ENCODE measurements at regions not wholly inside any gene's neighbourhood (a gene's known extent, or its start where the extent isn't known, plus 50 kb on each side); places are given as distances from the start of the nearest gene placed in this dataset.

DNA sequence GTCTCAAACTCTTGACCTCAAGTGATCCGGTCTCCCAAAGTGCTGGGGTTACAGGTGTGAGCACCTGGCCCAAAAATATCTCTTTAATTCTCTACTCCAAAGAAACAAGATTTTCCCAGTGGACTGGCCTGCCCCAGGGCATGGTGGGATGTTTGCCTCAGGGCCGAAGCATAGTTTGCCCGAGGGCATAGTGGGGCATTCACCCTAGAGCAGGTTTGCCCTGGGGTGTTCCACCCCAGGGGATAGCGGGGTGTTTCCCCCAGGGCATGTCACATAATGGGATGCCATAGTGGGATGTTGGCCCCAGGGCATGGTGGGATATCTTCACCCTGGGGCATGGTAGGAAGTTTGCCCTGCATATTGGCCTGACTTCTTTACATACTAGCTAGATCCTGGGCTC is 97.2 kb downstream of the VEGFA start:
- Histone ChIP-seq H3K4me3 (ENCODE audit: low read depth in 2 of 2, low read length in 2 of 2) (no peak overlapping the region), H3K9me3 (ENCODE audit: control insufficient read depth, insufficient read depth, low read depth, low read length) (no peaks in the 10 kb centered on the region), H3K27ac (ENCODE audit: low read length) (no peak overlapping the region), H3K36me3 (ENCODE audit: control insufficient read depth, insufficient read depth, low read length) (no peaks in the 10 kb centered on the region), H3K4me1 (ENCODE audit: control insufficient read depth, insufficient read depth, low read length) (no peaks in the 10 kb centered on the region), H3K27me3 (ENCODE audit: control insufficient read depth, insufficient read depth, low read length) (no peaks in the 10 kb centered on the region)
- ChIA-PET CTCF (interaction anchor here (0.6 kb wide), 1 partner anchor 10 kb away, joined by 3 read pairs; no protein-coding TSS in a partner anchor), POLR2A (no interaction called here)
- ATAC-seq: no peak
- no peak for TF ChIP-seq SIN3A (IDR thresholded peaks at IDR 0.05; ENCODE audit: borderline replicate concordance, insufficient read depth, low read depth, low read length)
- TF ChIP-seq REST (IDR thresholded peaks at IDR 0.05; ENCODE audit: insufficient read depth in 1 of 2, low read depth in 2 of 2, low read length in 1 of 2): no peak
- no peak for TF ChIP-seq CTCF (IDR thresholded peaks at IDR 0.05)
- TF ChIP-seq TCF7L2 (IDR thresholded peaks at IDR 0.05; ENCODE audit: low read depth, low read length): no peak
- TF ChIP-seq POLR2AphosphoS5 (IDR thresholded peaks at IDR 0.05; ENCODE audit: low read depth, low read length): no peak
- BruUV-seq (replicated peaks): no TSS peak
- no peak for DNase-seq (ENCODE audit: low read depth, low spot score)
- in situ Hi-C loops (cut with HindIII; ENCODE audit: low pct_unique_long_range_greater_than_20kb, low sequenced_read_pairs) (no loop called here), intact Hi-C loops (cut with micrococcal nuclease; ENCODE audit: unreplicated experiment) (no loop called here)

GRCh38 chr6:43865932-43866645 is 96.1 kb downstream of the VEGFA start:
- in situ Hi-C loops (cut with HindIII; ENCODE audit: low pct_unique_long_range_greater_than_20kb, low sequenced_read_pairs): no loop called here

DNA sequence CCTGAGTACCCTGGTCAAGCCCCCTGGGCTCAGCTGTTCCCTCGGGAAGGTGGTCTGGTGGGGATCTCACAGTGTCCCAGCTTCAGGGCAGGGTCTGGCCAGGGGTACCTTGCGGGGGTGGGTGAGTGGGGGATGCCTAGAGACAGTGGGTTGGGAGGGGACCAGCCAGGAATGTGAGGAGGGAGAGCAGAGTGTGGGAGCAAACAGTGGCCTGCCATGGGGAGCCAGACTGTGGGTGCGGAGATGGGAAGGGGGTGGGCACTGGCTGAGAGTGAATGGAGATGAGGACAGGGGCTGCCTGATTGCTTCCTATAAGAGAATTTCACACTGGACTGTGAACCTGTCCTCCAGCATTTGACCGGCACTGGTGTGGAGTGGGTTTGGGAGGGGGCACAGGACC is 95.1 kb downstream of the VEGFA start:
- no TSS peak for BruUV-seq (replicated peaks)
- TF ChIP-seq SIN3A (IDR thresholded peaks at IDR 0.05; ENCODE audit: borderline replicate concordance, insufficient read depth, low read depth, low read length) (no peak), POLR2AphosphoS5 (IDR thresholded peaks at IDR 0.05; ENCODE audit: low read depth, low read length) (no peak), REST (IDR thresholded peaks at IDR 0.05; ENCODE audit: insufficient read depth in 1 of 2, low read depth in 2 of 2, low read length in 1 of 2) (no peak), CTCF (IDR thresholded peaks at IDR 0.05) (no peak), TCF7L2 (IDR thresholded peaks at IDR 0.05; ENCODE audit: low read depth, low read length) (no peak)
- no peaks in the 10 kb centered on the region for H3K36me3 ChIP-seq (ENCODE audit: control insufficient read depth, insufficient read depth, low read length)
- CTCF ChIA-PET: no interaction called here
- POLR2A ChIA-PET: no interaction called here
- ATAC-seq (no peak), DNase-seq (ENCODE audit: low read depth, low spot score) (no peak)
- no peaks in the 10 kb centered on the region for H3K4me1 ChIP-seq (ENCODE audit: control insufficient read depth, insufficient read depth, low read length)
- no peaks in the 10 kb centered on the region for H3K27me3 ChIP-seq (ENCODE audit: control insufficient read depth, insufficient read depth, low read length)
- in situ Hi-C loops (cut with HindIII; ENCODE audit: low pct_unique_long_range_greater_than_20kb, low sequenced_read_pairs): no loop called here
- no peak overlapping the region for H3K4me3 ChIP-seq (ENCODE audit: low read depth in 2 of 2, low read length in 2 of 2)
- no peaks in the 10 kb centered on the region for H3K9me3 ChIP-seq (ENCODE audit: control insufficient read depth, insufficient read depth, low read depth, low read length)
- intact Hi-C loops (cut with micrococcal nuclease; ENCODE audit: unreplicated experiment): no loop called here
- no peak overlapping the region for H3K27ac ChIP-seq (ENCODE audit: low read length)

More at GRCh38 chr6:43865932-43866645, 96.1 kb downstream of the VEGFA start:
- Histone ChIP-seq H3K27ac (ENCODE audit: low read length) (no peak overlapping the region), H3K36me3 (ENCODE audit: control insufficient read depth, insufficient read depth, low read length) (no peaks in the 10 kb centered on the region), H3K4me3 (ENCODE audit: low read depth in 2 of 2, low read length in 2 of 2) (no peak overlapping the region), H3K27me3 (ENCODE audit: control insufficient read depth, insufficient read depth, low read length) (no peaks in the 10 kb centered on the region), H3K9me3 (ENCODE audit: control insufficient read depth, insufficient read depth, low read depth, low read length) (no peaks in the 10 kb centered on the region), H3K4me1 (ENCODE audit: control insufficient read depth, insufficient read depth, low read length) (no peaks in the 10 kb centered on the region)
- no TSS peak for BruUV-seq (replicated peaks)
- no peak for DNase-seq (ENCODE audit: low read depth, low spot score)
- POLR2A ChIA-PET: no interaction called here
- no peak for ATAC-seq
- TF ChIP-seq TCF7L2 (IDR thresholded peaks at IDR 0.05; ENCODE audit: low read depth, low read length) (no peak), POLR2AphosphoS5 (IDR thresholded peaks at IDR 0.05; ENCODE audit: low read depth, low read length) (no peak)
- CTCF ChIA-PET: no interaction called here
- intact Hi-C loops (cut with micrococcal nuclease; ENCODE audit: unreplicated experiment): no loop called here

Measured in Panc1 (cell line).